Activated T-cell treated with anti-CD3 and anti-CD28 coated beads for 24 hours (primary cell): ENCODE measurements at regions not wholly inside any gene's neighbourhood (a gene's known extent, or its start where the extent isn't known, plus 50 kb on each side); places are given as distances from the start of the nearest gene placed in this dataset.

Experiments
- DNase-seq: peaks from one replicate; pipeline ENCODE4 v3.0.0-alpha.2; 2020; ENCODE audit warnings: low read depth

GRCh38 chr10:91137822-91138221, 82.6 kb upstream of the PCGF5 start:
- DNase-seq = no peak

- no peak for DNase-seq
Observed at GRCh38 chr10:91140995-91141549, 79.4 kb upstream of the PCGF5 start.

GRCh38 chr10:91144961-91145360, 75.5 kb upstream of the PCGF5 start:
- no peak for DNase-seq

DNA sequence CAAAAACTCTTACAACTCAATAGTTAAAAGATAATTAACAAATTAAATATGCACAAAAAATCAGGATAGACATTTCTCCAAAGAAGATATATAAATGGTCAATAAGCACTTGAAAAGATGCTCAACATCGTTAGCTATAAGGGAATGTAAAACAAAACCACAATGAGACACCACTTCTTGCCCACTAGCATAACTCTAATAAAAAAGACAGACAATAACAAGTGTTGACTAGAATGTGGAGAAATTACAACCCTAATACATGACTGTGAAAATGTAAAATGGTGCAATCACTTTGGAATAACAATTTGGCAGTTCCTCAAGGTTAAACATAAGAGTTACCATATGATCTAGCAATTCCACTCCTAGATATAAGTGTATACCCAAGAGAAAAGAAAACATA, 74.3 kb upstream of the PCGF5 start:
- no peak for DNase-seq

- DNase-seq = no peak
Observed at GRCh38 chr10:91149550-91149949, 70.9 kb upstream of the PCGF5 start.

DNA sequence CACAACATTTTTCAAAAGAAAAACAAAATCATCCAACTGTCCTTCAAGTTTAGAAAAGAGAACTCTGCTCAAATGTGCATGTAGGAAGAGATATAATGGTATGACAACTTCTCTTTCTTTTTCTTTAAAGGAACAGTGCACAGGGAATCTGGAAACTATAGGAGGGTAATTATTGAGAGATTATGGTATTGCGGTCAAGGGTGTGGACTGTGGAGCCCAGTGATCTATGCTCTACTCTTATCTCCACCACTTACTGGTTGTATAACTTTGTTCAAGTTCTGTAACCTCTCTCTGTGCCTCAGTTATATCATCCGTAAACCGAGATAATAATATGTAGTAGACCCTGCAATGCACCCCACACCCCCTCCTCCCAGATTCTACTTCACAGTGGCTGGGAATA, 69.8 kb upstream of the PCGF5 start:
- DNase-seq = no peak

DNA sequence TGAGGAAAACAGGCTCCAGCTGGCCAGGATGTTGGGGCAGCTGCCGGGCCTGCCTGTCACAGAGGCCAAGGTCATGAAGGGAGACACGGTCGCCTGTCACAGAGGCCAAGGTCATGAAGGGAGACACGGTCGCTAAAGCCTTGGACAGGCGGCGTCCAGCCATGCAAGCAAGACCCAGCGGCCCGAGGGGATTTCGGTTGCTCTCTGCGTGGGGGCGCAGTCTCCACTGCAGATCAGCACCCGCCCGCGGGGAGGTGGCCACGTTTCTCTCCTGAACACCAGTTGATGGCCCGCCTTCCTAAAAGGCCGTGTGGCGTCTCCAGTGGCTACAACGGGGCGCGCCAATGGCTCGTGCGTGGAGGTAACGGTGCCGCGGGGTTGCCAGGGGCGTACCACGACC, 67.0 kb upstream of the PCGF5 start:
- no peak for DNase-seq

DNA sequence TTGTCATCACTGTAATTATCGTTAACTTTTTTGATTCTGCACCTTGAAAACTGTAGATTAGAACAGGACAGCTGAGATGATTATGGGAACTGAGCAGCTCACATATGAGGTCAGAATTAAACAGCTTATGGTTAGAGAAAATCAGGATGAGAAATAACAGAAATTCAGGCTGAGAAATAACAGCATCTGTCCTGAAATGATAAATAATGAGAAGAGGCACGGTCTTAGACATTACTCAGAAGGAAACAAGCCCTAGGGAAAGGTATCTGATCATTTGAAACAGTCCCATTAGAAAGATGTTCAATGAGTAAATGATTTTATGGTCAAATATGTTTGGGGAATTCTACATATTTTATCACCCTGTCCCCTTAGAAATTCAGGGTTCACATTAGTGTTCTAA, 65.6 kb upstream of the PCGF5 start:
- DNase-seq = no peak

GRCh38 chr10:91156196-91156595, 64.3 kb upstream of the PCGF5 start:
- DNase-seq = no peak

DNA sequence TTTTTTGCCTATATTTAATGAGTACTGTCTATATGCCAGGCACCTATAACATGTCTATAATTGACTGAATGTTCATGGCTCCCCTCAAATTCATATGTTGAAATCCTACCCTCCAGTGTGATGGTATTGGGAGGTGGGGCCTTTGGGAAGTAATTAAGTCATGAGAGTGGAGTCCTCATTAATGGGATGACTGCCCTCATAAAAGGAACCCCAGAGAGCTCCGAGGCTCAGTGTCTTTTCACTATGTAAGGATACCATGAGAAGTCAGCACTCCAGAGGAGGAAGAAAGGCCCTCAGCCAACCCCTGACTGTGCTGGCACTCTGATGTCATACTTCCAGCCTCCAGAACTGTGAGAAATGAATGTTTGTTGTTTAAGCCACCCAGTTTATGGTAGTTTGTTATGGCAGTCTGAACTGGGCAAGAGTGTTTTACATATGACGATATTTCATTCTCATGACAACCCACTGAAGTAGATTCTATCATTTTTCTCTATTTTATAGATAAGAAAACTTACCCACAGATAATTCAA, 61.1 kb upstream of the PCGF5 start:
- DNase-seq = no peak

DNA sequence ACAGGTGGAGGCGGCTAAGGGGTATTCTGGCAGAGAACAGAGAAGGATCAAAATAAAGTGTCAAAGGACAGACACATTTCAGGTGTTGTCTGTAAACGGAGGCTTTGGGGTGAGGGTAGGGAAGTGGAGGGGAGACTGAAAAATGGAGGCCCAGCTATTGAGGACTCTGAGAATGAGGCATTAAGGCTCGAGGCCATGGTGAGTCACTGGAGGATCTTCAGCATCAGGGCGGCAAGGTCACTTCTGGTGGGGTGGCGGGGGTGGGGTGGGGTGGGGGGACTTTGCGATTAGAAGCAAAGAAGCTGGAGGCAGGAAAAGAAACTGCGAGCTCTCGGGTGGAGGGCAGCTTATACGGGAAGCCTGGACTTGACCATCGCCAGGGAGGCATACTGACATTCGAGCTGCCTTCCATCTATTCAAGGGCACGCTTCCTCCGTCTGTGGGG, 58.4 kb upstream of the PCGF5 start:
- DNase-seq = no peak

DNA sequence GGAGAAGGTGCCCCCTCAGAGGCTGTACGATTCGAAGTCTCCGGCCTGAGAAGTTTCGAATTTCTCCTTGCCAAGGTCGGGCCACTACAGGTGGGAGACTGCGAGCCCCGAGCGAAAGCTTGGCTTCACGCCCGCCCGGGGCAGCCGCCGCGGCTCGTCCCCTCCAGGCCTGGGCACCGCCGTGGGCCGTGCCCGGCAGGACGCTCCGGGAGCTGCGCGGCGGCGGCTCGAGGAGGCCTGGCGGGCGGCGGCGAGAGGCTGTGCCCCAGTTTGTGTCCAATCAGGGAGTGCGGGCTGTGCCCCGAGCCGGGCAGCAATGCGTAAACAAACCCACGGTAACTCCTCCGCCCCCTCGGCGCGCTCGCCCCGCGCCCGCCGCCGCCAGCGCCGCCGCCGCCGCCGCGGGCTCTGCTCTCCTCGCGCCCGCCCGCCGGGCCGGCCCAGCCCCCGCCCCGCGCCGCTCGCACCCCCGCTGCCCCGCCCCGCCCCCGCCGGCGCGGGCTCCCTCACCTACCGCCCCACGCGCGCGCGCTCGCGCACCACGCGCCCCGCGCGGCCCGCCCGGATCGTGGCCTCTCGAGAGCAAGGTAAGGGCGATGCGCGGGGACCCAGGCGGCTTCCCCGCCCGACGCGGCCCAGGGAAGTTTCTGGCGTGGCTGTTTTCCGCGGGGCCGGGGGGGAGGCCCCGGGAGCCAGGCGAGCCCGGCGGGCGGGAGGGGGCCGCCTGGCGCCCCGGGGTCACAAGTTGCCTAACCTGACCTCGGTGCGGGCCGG, 57.8 kb upstream of the PCGF5 start:
- peak; percentile 58 for DNase-seq

DNA sequence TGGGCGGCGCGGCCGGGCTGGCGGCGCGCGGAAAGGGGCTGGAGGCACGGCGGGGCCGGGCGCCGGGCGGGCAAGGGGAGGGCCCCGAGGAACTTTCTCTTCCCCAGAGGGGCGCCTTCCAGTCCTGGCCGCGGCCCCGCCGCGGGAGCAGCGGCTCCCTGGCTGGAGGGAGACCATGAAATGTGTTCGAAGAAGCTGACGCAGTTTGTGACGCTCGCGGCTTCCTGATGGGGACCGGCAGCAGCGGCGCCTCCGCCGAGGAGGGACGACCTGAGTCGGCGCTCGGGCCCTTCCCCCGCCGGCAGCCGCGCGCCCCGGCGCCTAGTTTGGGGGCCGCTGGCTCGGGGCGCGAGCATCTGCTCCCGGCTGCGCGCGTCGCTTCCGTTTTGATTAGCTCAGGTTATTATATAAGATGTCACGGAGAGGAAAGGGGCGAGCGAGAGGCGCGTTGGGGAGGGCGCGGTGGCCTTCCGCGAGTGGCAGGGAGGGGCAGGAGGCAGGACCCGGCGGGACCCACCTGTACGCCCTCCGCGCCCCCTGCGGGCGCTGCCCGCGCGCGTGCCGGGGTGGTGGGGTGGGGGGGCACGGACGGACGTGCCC, 57.1 kb upstream of the PCGF5 start:
- peak; percentile 55 for DNase-seq

DNA sequence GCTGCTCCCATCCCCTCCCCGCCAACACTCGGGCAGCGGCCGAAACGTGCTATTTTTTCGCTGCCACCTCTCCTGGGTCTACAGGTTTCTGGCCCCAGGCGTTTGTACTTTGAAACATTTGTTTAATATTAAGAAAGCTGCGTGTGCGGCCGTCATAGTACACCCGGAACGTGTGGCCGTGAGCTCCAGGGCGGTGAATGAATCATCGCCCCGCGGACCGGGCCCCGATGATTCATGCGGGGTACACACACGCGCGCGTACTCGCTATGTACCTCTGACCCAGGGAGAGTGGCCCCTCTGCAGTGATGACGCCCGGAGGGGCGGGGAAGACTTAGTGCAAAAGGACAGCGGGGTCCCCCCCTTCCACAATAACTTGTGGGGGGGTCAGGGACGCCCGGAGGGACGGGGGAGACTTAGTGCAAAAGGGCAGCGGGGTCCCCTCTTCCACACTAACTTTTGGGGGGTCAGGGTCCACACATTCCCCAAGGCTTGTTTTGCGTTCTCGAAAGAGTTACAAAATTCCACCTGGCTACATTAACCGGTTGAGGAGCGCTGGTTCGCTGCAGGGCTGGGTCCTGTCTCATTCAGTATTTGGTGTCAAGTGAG, 56.5 kb upstream of the PCGF5 start:
- DNase-seq = peak; percentile 60

DNA sequence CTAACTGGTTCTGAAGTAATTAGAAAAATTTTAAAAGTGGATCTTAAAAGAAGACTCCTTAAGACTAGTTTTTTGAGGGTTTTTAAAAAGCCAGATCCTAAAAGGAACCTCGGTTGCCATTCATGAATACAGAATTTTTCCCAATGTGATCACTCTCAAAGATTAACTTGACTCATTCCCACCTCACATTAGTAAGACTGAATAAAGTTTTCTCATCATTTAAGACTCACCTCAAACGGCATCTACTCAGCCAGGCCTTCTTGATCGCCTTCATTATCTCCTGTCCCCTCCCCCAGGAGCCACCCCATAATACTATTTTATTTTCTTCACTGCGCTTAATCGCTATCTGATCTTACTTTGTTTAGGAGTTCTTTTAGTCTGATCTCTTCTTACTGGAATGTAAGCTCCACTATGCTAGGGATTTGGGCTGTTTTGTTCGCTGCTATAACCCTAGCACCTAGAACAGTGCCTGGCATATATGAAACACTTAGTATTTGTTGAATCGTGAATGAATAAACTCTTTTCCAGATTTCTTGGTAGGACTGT, 55.9 kb upstream of the PCGF5 start:
- no peak for DNase-seq

GRCh38 chr10:91167406-91167805, 53.1 kb upstream of the PCGF5 start:
- no peak for DNase-seq

- DNase-seq = no peak
Observed at GRCh38 chr10:91170418-91170817, 50.0 kb upstream of the PCGF5 start.
